Body of pancreas (tissue), 4 donors: ENCODE measurements at regions not wholly inside any gene's neighbourhood (a gene's known extent, or its start where the extent isn't known, plus 50 kb on each side); places are given as distances from the start of the nearest gene placed in this dataset.

ENCODE experiments used
- CTCF ChIP-seq, 7 experiments: fragments of 450-650 bp in 4 of 7; fragments of 200-600 bp in 3 of 7; sonication (generic) in 3 of 7; IDR thresholded peaks; one replicate each; pipeline ENCODE4 v1.5.1; 2016 to 2019; ENCODE audit warnings: antibody characterized with exemption in 7 of 7
- POLR2A ChIP-seq, 3 donors: fragments of 450-650 bp; IDR thresholded peaks; one replicate each; pipeline ENCODE4 v1.6.1; 2016; ENCODE audit warnings: antibody characterized with exemption in 3 of 3, mild to moderate bottlenecking in 2 of 3

GRCh38 chr4:127182687-127183086 is 450.1 kb upstream of the INTU start:
- no peak for TF ChIP-seq CTCF (IDR thresholded peaks at IDR 0.05)
- no peak for TF ChIP-seq POLR2A (IDR thresholded peaks at IDR 0.05)
